Activated CD8-positive, alpha-beta memory T cell treated with anti-CD3 and anti-CD28 coated beads, Interleukin-2, amount 50 U/mL, for 1 hour (primary cell): ENCODE measurements at regions not wholly inside any gene's neighbourhood (a gene's known extent, or its start where the extent isn't known, plus 50 kb on each side); places are given as distances from the start of the nearest gene placed in this dataset.
"Not testable (repeated sequence)": the region's sequence is repeated elsewhere in the genome, so short reads cannot be mapped to it uniquely, and the experiment has no call there.

ENCODE experiments used
- DNase-seq: peaks from one replicate; pipeline ENCODE4 v3.0.0-alpha.2; 2020; ENCODE audit errors: extremely low read depth

- DNase-seq, result no peak
Observed at GRCh38 chr5:87105577-87105976, 162.1 kb upstream of the RASA1 start.

GRCh38 chr5:87109746-87110145, 157.9 kb upstream of the RASA1 start:
- no peak for DNase-seq

GRCh38 chr5:87110721-87111120, 157.0 kb upstream of the RASA1 start:
- no peak for DNase-seq

GRCh38 chr5:87113861-87114260, 153.8 kb upstream of the RASA1 start:
- DNase-seq, result no peak

- DNase-seq, result no peak
Observed at GRCh38 chr5:87114631-87115030, 153.1 kb upstream of the RASA1 start.

GRCh38 chr5:87115839-87116364, 151.8 kb upstream of the RASA1 start:
- no peak for DNase-seq

GRCh38 chr5:87116825-87117512, 150.7 kb upstream of the RASA1 start:
- DNase-seq, result no peak

- no peak for DNase-seq
Observed at GRCh38 chr5:87119588-87119987, 148.1 kb upstream of the RASA1 start.

- no peak for DNase-seq
Observed at GRCh38 chr5:87120518-87121303, 147.0 kb upstream of the RASA1 start.

GRCh38 chr5:87121304-87122150, 146.2 kb upstream of the RASA1 start:
- DNase-seq, result peak; percentile 3

- DNase-seq, result no peak
Observed at GRCh38 chr5:87122151-87122977, 145.3 kb upstream of the RASA1 start.

- no peak for DNase-seq
Observed at GRCh38 chr5:87125766-87126165, 141.9 kb upstream of the RASA1 start.

- no peak for DNase-seq
Observed at GRCh38 chr5:87126869-87127268, 140.8 kb upstream of the RASA1 start.

- DNase-seq, result no peak
Observed at GRCh38 chr5:87127426-87127825, 140.3 kb upstream of the RASA1 start.

- no peak for DNase-seq
Observed at GRCh38 chr5:87127956-87128687, 139.6 kb upstream of the RASA1 start.

GRCh38 chr5:87129046-87129445, 138.6 kb upstream of the RASA1 start:
- DNase-seq, result no peak

GRCh38 chr5:87132696-87133095, 135.0 kb upstream of the RASA1 start:
- DNase-seq, result no peak

GRCh38 chr5:87134513-87134912, 133.2 kb upstream of the RASA1 start:
- not testable (repeated sequence) for DNase-seq

- no peak for DNase-seq
Observed at GRCh38 chr5:87136096-87136495, 131.6 kb upstream of the RASA1 start.

GRCh38 chr5:87136733-87137132, 130.9 kb upstream of the RASA1 start:
- DNase-seq, result no peak

- no peak for DNase-seq
Observed at GRCh38 chr5:87137283-87137682, 130.4 kb upstream of the RASA1 start.
